ENCODE measurements at regions not wholly inside any gene's neighbourhood (a gene's known extent, or its start where the extent isn't known, plus 50 kb on each side); places are given as distances from the start of the nearest gene placed in this dataset.

GRCh38 chr3:22777834-22778233, 425.3 kb upstream of the UBE2E2 start:
- no peak for TF ChIP-seq CTCF (IDR thresholded peaks at IDR 0.05)
- Histone ChIP-seq H3K79me2 (no peaks in the 10 kb centered on the region), H3K27ac (no peak overlapping the region), H3K4me2 (ENCODE audit: low read length) (no peak overlapping the region), H3K27me3 (ENCODE audit: control insufficient read depth, insufficient read depth, low read length) (no peaks in the 10 kb centered on the region), H3K4me3 (ENCODE audit: low read depth, low read length) (no peak overlapping the region), H3K9ac (no peak overlapping the region), H3K4me1 (no peaks in the 10 kb centered on the region), H3K9me3 (ENCODE audit: control insufficient read depth, low read length) (no peaks in the 10 kb centered on the region), H3K36me3 (ENCODE audit: control insufficient read depth, insufficient read depth, low read length) (no peaks in the 10 kb centered on the region), H2AFZ (no peak overlapping the region)

- no peaks in the 10 kb centered on the region for H3K27me3 ChIP-seq (ENCODE audit: control insufficient read depth, insufficient read depth, low read length)
- no peak overlapping the region for H2AFZ ChIP-seq
- H3K36me3 ChIP-seq (ENCODE audit: control insufficient read depth, insufficient read depth, low read length): no peaks in the 10 kb centered on the region
- H3K4me3 ChIP-seq (ENCODE audit: low read depth, low read length): no peak overlapping the region
- no peak overlapping the region for H3K4me2 ChIP-seq (ENCODE audit: low read length)
- H3K9ac ChIP-seq: no peak overlapping the region
- H3K4me1 ChIP-seq: no peaks in the 10 kb centered on the region
- no peak for TF ChIP-seq CTCF (IDR thresholded peaks at IDR 0.05)
- H3K79me2 ChIP-seq: no peaks in the 10 kb centered on the region
- no peaks in the 10 kb centered on the region for H3K9me3 ChIP-seq (ENCODE audit: control insufficient read depth, low read length)
- H3K27ac ChIP-seq: no peak overlapping the region
Measured at GRCh38 chr3:22779737-22780136, 423.4 kb upstream of the UBE2E2 start.

- H3K9me3 ChIP-seq (ENCODE audit: control insufficient read depth, low read length): no peaks in the 10 kb centered on the region
- no peaks in the 10 kb centered on the region for H3K4me1 ChIP-seq
- TF ChIP-seq CTCF (IDR thresholded peaks at IDR 0.05): no peak
- H3K27me3 ChIP-seq (ENCODE audit: control insufficient read depth, insufficient read depth, low read length): no peaks in the 10 kb centered on the region
- H3K4me3 ChIP-seq (ENCODE audit: low read depth, low read length): no peak overlapping the region
- H3K27ac ChIP-seq: no peak overlapping the region
- no peak overlapping the region for H3K4me2 ChIP-seq (ENCODE audit: low read length)
- no peak overlapping the region for H3K9ac ChIP-seq
- H3K36me3 ChIP-seq (ENCODE audit: control insufficient read depth, insufficient read depth, low read length): no peaks in the 10 kb centered on the region
- H3K79me2 ChIP-seq: no peaks in the 10 kb centered on the region
- no peak overlapping the region for H2AFZ ChIP-seq
Measured at GRCh38 chr3:22792533-22792932, 410.6 kb upstream of the UBE2E2 start.

GRCh38 chr3:22795917-22796316, 407.2 kb upstream of the UBE2E2 start:
- no peak overlapping the region for H3K9ac ChIP-seq
- H3K4me3 ChIP-seq (ENCODE audit: low read depth, low read length): no peak overlapping the region
- no peak overlapping the region for H2AFZ ChIP-seq
- H3K27ac ChIP-seq: no peak overlapping the region
- H3K9me3 ChIP-seq (ENCODE audit: control insufficient read depth, low read length): no peaks in the 10 kb centered on the region
- H3K4me1 ChIP-seq: no peaks in the 10 kb centered on the region
- H3K4me2 ChIP-seq (ENCODE audit: low read length): no peak overlapping the region
- no peaks in the 10 kb centered on the region for H3K27me3 ChIP-seq (ENCODE audit: control insufficient read depth, insufficient read depth, low read length)
- TF ChIP-seq CTCF (IDR thresholded peaks at IDR 0.05): no peak
- no peaks in the 10 kb centered on the region for H3K36me3 ChIP-seq (ENCODE audit: control insufficient read depth, insufficient read depth, low read length)
- H3K79me2 ChIP-seq: no peaks in the 10 kb centered on the region

- no peak for TF ChIP-seq CTCF (IDR thresholded peaks at IDR 0.05)
- Histone ChIP-seq H3K4me3 (ENCODE audit: low read depth, low read length) (no peak overlapping the region), H2AFZ (no peak overlapping the region), H3K9me3 (ENCODE audit: control insufficient read depth, low read length) (no peaks in the 10 kb centered on the region), H3K79me2 (no peaks in the 10 kb centered on the region), H3K36me3 (ENCODE audit: control insufficient read depth, insufficient read depth, low read length) (no peaks in the 10 kb centered on the region), H3K4me2 (ENCODE audit: low read length) (no peak overlapping the region), H3K4me1 (no peaks in the 10 kb centered on the region), H3K27ac (no peak overlapping the region), H3K27me3 (ENCODE audit: control insufficient read depth, insufficient read depth, low read length) (no peaks in the 10 kb centered on the region), H3K9ac (no peak overlapping the region)
Measured at GRCh38 chr3:22798461-22798860, 404.7 kb upstream of the UBE2E2 start.

Measured in parathyroid adenoma (tissue), 2 donors.